Fibroblast of lung (primary cell): ENCODE measurements at regions not wholly inside any gene's neighbourhood (a gene's known extent, or its start where the extent isn't known, plus 50 kb on each side); places are given as distances from the start of the nearest gene placed in this dataset.

ENCODE experiments used
- EZH2 ChIP-seq: IDR thresholded peaks from 2 replicates; pipeline ENCODE4 v1.5.1; 2012; ENCODE audit warnings: low read length, control low read depth, mild to moderate bottlenecking; ENCODE audit errors: missing control alignments
- TF ChIP-seq, protein P1 (sequence below), 2 donors: IDR thresholded peaks in 1 of 2; conservative IDR thresholded peaks in 1 of 2; 1 replicate in 1 of 2; 2 replicates in 1 of 2; pipeline ENCODE4 v1.5.1; 2011 to 2012; ENCODE audit warnings: low read length in 2 of 2, control low read depth in 1 of 2, inconsistent platforms in 1 of 2, low read depth in 1 of 2, mild to moderate bottlenecking in 1 of 2

DNA sequence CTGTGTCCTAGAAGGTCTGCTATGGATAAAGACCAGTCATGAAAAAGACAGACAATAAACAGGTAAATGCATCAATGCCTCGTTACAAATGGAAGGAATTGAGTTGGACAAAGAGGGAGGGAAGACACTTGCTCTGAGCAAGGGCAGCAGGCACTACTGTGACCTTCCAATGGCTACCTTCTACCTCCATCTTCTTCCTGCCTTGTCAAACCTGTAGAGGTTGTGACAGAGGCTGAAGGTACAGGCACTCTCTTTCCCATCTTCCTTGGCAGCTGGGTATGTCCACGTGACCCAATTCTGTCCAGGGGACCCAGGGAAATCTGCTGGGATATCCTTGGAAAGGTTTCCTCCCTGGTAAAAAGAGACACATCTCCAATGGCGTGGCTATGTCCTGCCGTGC is 274.8 kb downstream of the TFAP2C start:
- TF ChIP-seq, protein P1, sequence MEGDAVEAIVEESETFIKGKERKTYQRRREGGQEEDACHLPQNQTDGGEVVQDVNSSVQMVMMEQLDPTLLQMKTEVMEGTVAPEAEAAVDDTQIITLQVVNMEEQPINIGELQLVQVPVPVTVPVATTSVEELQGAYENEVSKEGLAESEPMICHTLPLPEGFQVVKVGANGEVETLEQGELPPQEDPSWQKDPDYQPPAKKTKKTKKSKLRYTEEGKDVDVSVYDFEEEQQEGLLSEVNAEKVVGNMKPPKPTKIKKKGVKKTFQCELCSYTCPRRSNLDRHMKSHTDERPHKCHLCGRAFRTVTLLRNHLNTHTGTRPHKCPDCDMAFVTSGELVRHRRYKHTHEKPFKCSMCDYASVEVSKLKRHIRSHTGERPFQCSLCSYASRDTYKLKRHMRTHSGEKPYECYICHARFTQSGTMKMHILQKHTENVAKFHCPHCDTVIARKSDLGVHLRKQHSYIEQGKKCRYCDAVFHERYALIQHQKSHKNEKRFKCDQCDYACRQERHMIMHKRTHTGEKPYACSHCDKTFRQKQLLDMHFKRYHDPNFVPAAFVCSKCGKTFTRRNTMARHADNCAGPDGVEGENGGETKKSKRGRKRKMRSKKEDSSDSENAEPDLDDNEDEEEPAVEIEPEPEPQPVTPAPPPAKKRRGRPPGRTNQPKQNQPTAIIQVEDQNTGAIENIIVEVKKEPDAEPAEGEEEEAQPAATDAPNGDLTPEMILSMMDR (conservative IDR thresholded peaks at IDR 0.05 in 1 of 2, IDR thresholded peaks at IDR 0.05 in 1 of 2; ENCODE audit: low read depth in 1 of 2, low read length in 2 of 2): no peak
- TF ChIP-seq EZH2: no peak
